GM18951 (cell line): ENCODE measurements at regions not wholly inside any gene's neighbourhood (a gene's known extent, or its start where the extent isn't known, plus 50 kb on each side); places are given as distances from the start of the nearest gene placed in this dataset.
"Not testable (repeated sequence)": the region's sequence is repeated elsewhere in the genome, so short reads cannot be mapped to it uniquely, and the experiment has no call there.

Experiments
- POLR2A ChIP-seq: IDR thresholded peaks from 4 replicates; pipeline ENCODE4 v1.6.1; 2011; ENCODE audit warnings: mild to moderate bottlenecking; ENCODE audit not compliant: insufficient read length, insufficient read depth; ENCODE audit errors: extremely low read depth
- in situ Hi-C: fragments of 300-500 bp; cut with MboI; formaldehyde crosslinking; loops from one replicate; pipeline ENCODE4 v1.12.0; 2022; ENCODE audit warnings: low sequenced_read_pairs, mixed read lengths, inconsistent platforms; ENCODE audit not compliant: unreplicated experiment

DNA sequence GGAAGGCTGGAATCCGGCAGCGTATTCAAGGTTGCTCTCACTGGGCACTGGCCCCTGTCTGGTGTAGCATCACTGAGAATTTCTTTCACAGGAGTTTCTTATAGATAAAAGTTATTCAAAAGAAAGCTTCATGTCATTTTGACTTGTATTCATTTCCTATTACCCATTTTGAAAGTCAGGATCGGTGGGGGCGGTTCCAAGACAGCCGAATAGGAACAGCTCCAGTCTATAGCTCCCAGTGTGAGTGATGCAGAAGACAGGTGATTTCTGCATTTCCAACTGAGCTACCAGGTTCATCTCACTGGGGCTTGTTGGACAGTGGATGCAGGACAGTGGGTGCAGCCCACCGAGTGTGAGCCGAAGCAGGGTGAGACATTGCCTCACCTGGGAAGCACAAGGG, 51.5 kb upstream of the CDC42EP3 start:
- in situ Hi-C loops: not testable (repeated sequence)

DNA sequence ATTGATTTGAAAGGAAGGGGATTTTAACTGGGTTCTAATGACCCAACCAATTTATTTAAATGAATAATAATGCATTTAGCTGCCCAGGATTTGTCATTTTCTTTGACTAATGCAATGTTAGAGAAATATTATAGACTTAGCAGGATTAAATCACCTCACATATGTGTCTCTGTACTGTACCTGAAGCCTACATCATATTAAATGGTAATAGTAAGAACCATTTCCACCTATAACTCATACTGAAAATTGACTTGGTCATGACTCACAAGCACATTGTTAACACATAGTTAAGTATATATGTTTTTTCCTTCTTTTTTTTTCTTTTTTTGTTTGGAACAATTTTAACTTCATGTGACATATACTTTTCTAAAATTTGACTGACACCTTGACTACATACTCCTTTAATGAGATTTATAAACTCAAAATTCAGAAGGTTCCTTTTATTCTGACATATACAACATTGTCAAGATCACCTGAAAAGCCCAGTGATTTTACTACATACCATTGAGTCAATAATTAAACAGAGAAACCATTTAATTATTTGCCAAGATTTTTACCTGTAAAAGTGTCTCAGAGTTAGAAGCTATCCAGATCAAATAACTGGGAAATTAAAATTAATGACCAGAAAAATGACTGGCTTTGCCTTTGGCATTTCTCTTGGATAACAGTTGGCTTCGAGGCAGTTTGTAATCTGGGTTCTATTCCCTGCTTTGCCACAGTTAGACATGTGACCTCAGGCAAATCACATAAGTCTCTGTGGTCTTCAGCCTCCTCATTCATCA, 58.8 kb upstream of the CDC42EP3 start:
- TF ChIP-seq POLR2A: no peak
- in situ Hi-C loops: no loop called here

DNA sequence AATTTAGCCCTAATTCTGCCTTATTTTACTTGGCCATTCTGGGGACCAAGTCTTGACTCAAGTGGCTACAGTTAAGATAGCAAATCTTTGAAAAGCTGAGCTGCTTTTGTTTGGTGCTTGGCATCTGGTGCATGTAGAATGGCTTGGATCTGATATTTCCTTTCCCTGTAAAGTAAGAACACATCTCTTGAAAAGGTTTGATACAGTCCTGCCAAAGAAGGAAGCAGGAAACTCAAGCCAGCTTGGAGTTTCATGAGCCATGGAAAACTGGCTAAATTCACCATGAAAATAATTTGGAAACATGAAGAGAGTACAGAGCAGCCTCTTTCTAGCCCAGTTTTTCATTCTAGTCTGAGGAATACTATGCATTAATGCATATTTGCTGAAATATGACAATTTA, 61.0 kb upstream of the CDC42EP3 start:
- in situ Hi-C loops: not testable (repeated sequence)

DNA sequence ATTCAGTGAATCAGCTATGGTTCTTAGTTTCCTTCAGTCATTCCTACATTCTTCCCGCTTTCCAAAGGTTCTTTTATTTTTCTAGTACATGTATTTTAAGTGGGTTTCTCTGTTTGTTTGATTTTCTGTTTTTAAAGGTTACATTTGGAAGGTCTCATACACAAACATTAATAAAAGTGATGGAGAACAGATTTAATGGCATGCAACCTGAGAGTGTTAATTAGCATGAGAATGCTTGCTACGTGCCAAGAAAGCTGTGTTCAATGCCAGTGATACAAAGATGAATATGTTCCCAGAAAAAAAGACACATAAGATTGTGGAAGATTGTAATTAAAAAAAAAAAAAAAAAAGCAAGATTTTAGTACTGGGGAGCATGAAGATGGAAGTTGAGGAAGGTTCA, 61.8 kb upstream of the CDC42EP3 start:
- TF ChIP-seq POLR2A: no peak
- in situ Hi-C loops: no loop called here

GRCh38 chr2:37733955-37734354, 62.5 kb upstream of the CDC42EP3 start:
- in situ Hi-C loops: not testable (repeated sequence)

GRCh38 chr2:37734891-37735523, 63.6 kb upstream of the CDC42EP3 start:
- in situ Hi-C loops: not testable (repeated sequence)

- in situ Hi-C loops: not testable (repeated sequence)
These were observed 64.1 kb upstream of the CDC42EP3 start for GRCh38 chr2:37735524-37735910.

DNA sequence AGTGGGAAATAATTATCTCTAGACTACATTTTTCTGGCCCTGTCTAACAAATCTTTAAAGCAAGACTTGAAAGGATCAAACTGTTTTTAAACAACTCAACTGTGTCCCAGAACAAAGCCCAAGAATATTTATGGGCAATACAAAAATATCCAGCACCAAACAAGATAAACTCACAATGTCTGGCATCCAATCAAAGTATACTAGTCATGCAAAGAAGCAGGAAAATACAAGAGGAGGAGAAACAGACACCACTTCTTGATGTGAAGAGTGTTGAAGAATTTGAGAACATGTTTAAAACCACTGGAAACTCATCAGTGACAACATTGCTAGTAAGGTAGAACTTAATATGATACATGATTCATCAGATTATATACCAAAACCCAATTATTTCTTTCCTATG, 66.1 kb upstream of the CDC42EP3 start:
- in situ Hi-C loops: no loop called here
- no peak for TF ChIP-seq POLR2A

DNA sequence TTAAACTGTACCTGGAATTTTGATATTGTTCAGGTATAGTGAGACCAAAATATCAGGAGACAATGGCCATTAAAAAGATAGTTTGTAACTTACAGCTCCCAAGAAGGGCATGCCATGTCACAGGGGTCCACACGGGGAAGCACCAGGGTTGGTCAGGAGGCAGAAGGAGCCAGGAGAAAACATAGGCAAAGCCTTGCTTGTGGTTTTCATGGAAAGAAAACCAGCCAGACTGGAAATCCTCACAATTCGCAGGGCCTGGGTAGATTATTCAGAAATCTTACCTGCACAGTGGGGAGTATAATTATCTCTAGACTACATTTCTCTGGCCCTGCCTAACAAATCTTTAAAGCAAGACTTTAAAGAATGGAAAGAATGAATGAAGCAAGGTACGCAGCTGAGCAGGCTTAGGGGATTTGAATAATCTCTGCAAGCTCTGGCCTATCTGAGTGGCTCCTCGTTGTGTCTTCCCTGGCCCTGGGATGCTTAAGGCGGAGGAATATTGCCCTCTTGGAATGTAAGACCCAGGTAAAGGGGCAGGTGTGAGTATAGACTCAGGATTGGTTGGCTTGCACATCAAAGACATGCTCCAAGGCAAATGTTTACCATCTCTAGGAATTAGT, 66.9 kb upstream of the CDC42EP3 start:
- in situ Hi-C loops: no loop called here

GRCh38 chr2:37739153-37739552, 67.7 kb upstream of the CDC42EP3 start:
- in situ Hi-C loops: no loop called here
- no peak for TF ChIP-seq POLR2A

More for the DNA sequence above, 66.9 kb upstream of the CDC42EP3 start:
- no peak for TF ChIP-seq POLR2A

DNA sequence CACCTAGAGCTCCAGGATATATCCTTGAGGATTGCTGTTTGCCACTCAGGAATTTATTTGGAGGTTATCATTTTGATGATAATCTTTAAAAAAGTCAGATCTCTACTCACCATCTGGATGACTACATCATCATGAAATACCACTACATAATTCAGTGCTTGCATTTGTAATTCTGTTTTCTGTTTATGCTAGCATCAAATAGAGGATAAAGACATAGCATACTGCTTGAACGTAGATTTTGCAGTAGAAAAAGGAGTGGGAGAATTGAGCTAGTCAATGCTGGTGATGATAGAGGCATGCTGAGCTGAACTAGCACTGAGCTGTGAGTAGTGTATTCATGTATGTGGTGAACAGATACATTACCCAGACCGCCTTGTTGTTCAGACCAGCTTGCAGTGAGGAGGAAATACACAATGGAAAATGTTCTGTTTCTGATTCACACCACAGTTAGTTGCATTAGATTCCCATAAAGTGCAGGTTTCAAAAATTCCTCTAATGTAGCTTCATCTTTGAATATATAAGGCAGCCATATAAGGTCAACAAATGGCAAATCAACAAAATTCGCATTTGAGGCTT, 68.8 kb upstream of the CDC42EP3 start:
- no peak for TF ChIP-seq POLR2A
- in situ Hi-C loops: no loop called here

DNA sequence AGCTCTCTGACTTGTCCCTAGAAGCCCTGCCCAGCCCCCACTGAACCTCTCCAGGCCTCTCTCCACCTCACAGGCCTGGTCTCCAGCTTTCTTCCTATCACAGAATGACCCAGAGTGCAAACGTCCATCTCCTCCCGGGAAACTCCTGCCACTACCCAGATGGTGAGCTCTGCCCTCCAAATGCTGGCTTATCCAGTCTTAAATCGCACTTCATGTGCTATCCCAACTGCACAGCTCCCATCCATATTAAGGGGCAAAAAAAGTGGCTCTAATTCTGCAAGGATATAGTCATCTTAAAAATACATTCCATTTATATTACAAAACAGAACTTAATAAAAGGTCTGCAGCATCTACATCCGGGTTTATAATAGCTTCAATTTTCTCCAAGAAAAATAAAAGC, 70.8 kb upstream of the CDC42EP3 start:
- no peak for TF ChIP-seq POLR2A
- in situ Hi-C loops: no loop called here

- in situ Hi-C loops: no loop called here
- TF ChIP-seq POLR2A: no peak
These were observed 72.6 kb upstream of the CDC42EP3 start for GRCh38 chr2:37744010-37744409.

DNA sequence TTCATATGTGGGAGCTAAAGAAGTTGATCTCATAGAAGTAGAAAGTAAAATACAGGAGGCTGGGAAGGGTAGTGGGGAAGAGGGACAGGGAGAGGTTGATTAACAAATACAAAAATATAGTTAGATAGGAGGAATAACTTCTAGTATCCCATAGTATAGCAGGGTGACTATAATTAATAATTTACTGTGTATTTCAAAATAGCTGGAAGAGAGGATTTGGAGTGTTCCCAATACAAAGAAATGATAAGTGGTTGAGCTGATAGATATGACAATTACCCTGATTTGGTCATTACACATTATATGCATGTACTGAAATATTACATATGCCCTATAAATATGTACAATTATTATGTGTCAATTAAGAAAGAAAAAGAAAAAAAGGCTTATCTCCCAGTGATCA, 73.5 kb upstream of the CDC42EP3 start:
- in situ Hi-C loops: not testable (repeated sequence)

- in situ Hi-C loops: not testable (repeated sequence)
These were observed 74.6 kb upstream of the CDC42EP3 start for GRCh38 chr2:37746011-37746410.
